BLaER1 (cell line): ENCODE measurements at regions not wholly inside any gene's neighbourhood (a gene's known extent, or its start where the extent isn't known, plus 50 kb on each side); places are given as distances from the start of the nearest gene placed in this dataset.

Source experiments
- H3K27ac ChIP-seq: shearing (Covaris generic); formaldehyde crosslinking; 2 replicates; pipeline ENCODE4 v1.8.1; 2022
- H3K27me3 ChIP-seq: shearing (Covaris generic); formaldehyde crosslinking; 2 replicates; pipeline ENCODE4 v1.8.1; 2022
- H3K36me3 ChIP-seq: shearing (Covaris generic); formaldehyde crosslinking; 2 replicates; pipeline ENCODE4 v1.8.1; 2022
- H3K4me1 ChIP-seq: shearing (Covaris generic); formaldehyde crosslinking; 2 replicates; pipeline ENCODE4 v1.8.1; 2022
- H3K4me2 ChIP-seq: shearing (Covaris generic); formaldehyde crosslinking; 2 replicates; pipeline ENCODE4 v1.8.1; 2022
- H3K4me3 ChIP-seq: shearing (Covaris generic); formaldehyde crosslinking; 2 replicates; pipeline ENCODE4 v1.8.1; 2022
- H3K9ac ChIP-seq: shearing (Covaris generic); formaldehyde crosslinking; 2 replicates; pipeline ENCODE4 v1.8.1; 2022
- H3K9me3 ChIP-seq: shearing (Covaris generic); formaldehyde crosslinking; 2 replicates; pipeline ENCODE4 v1.8.1; 2022
- H4K20me1 ChIP-seq: shearing (Covaris generic); formaldehyde crosslinking; 2 replicates; pipeline ENCODE4 v1.8.1; 2022
- Cebpa-rat ChIP-seq: shearing (Covaris generic); IDR thresholded peaks from 2 replicates; pipeline ENCODE4 v1.8.1; 2022

DNA sequence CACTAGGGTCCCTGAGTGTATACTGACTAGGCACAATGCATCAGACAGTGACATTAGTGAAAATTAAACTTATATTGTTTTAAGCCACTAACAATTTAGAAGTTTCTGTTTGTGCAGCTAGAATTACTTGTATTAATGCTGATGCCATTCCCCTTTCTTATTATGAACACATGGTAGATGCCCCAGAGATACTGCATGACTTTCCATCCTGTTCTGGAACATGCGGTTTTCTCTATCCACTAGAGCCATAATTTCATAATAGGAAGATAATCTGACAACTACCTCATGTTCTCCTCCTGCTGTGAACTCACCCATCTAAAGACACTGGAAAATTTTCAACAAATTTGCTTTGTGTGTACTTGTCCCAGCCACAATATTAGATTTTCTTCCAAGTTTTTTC is 1256.4 kb downstream of the FAM181B start:
- H3K4me1 ChIP-seq, result no peaks in the 10 kb centered on the region
- H3K9me3 ChIP-seq, result no peaks in the 10 kb centered on the region
- no peak overlapping the region for H3K4me3 ChIP-seq
- no peaks in the 10 kb centered on the region for H3K27me3 ChIP-seq
- H3K4me2 ChIP-seq, result no peak overlapping the region
- no peak overlapping the region for H3K9ac ChIP-seq
- no peaks in the 10 kb centered on the region for H3K36me3 ChIP-seq
- no peak overlapping the region for H3K27ac ChIP-seq
- no peaks in the 10 kb centered on the region for H4K20me1 ChIP-seq
- TF ChIP-seq Cebpa-rat, result no peak

DNA sequence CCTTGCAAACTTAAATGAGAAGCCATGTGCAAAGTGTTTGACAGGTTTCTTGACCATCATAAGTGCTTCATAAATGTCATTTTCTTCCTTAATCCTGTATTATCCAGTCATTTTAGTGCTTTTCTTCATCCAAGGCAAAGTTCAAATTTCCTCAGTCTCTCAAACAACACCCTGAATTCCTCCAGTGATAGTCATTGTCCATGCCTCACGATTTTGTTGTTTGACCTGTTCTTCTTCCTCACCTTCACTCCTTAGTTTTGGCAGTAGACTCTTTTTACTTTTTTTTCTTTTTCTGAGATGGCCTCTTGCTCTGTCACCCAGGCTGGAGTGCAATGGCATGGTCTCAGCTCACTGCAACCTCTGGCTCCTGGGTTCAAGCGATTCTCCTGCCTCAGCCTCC is 1257.3 kb downstream of the FAM181B start:
- Histone ChIP-seq H3K4me1 (no peaks in the 10 kb centered on the region), H3K4me3 (no peak overlapping the region), H3K9me3 (no peaks in the 10 kb centered on the region), H3K9ac (no peak overlapping the region), H3K36me3 (no peaks in the 10 kb centered on the region), H3K4me2 (no peak overlapping the region), H3K27me3 (no peaks in the 10 kb centered on the region), H4K20me1 (no peaks in the 10 kb centered on the region), H3K27ac (no peak overlapping the region)
- no peak for TF ChIP-seq Cebpa-rat

DNA sequence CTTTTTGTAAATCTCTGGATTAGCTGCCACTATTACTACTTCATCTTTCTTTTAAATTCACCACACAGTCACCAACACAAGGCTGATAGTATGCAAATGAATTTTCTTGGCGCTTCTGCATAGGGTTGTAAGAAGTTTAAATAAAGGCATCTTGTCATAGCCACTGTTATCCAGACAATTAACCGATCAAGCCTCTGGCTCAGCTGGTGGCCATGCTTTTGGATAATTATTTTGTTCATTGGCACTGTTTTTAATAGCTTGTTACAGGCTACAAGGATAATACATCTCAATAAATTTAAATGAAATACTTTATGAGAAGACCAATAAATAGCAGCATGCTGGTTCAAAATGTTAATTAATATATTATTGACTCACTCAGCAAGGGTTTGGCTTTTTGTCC is 1261.0 kb downstream of the FAM181B start:
- no peak overlapping the region for H3K4me2 ChIP-seq
- H3K36me3 ChIP-seq, result no peaks in the 10 kb centered on the region
- no peaks in the 10 kb centered on the region for H4K20me1 ChIP-seq
- no peak overlapping the region for H3K4me3 ChIP-seq
- H3K4me1 ChIP-seq, result no peaks in the 10 kb centered on the region
- H3K9me3 ChIP-seq, result no peaks in the 10 kb centered on the region
- no peak overlapping the region for H3K9ac ChIP-seq
- H3K27ac ChIP-seq, result no peak overlapping the region
- H3K27me3 ChIP-seq, result no peaks in the 10 kb centered on the region
- TF ChIP-seq Cebpa-rat, result no peak

DNA sequence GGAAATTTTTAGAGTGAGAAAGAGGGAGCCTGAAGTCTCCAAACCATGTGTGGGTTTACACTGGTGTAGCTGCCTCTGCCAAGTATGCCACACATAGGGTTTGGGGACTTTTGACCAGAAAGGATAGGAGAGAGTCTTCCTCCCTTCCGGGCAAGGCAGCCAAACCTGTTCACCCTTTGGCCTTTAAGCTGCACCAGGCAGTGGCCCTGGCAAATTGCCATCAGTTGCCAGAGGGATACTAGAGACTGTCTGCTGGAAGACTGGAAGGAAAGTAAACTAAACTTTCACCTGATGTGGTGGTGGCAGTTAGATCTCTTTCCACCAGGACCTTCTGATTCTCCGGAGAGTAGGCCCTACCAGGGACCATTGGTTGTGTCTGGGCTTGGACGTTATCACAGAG is 1263.2 kb downstream of the FAM181B start:
- H3K27ac ChIP-seq, result no peak overlapping the region
- no peak for TF ChIP-seq Cebpa-rat
- no peaks in the 10 kb centered on the region for H3K4me1 ChIP-seq
- H3K4me2 ChIP-seq, result no peak overlapping the region
- H3K36me3 ChIP-seq, result no peaks in the 10 kb centered on the region
- H3K4me3 ChIP-seq, result no peak overlapping the region
- no peaks in the 10 kb centered on the region for H3K27me3 ChIP-seq
- no peaks in the 10 kb centered on the region for H4K20me1 ChIP-seq
- no peaks in the 10 kb centered on the region for H3K9me3 ChIP-seq
- H3K9ac ChIP-seq, result no peak overlapping the region

DNA sequence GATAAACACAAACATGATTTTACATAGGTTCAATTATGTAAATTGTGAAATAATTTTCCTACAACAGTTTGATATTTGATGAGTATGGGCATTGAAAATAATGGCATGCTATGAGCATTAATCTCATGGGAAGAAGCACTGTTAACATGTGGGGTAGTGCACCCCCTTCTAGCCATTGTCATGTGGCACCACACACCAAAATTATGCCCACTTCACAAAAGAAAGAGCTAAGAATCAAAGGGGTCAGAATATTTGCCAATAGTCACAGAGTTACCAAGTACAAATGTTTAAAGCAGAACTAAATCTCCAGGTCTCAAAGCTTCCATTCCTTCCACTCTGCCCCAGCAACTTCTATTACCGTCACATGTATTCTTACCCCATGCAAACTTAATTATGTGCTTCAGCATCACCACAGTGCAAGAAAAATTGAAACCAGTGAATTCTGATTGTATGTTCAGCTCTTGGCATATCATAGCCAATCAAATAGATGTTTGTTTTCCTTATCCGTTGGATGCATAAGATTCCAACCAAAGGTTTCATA is 1273.8 kb downstream of the FAM181B start:
- no peaks in the 10 kb centered on the region for H3K9me3 ChIP-seq
- H3K4me3 ChIP-seq, result no peak overlapping the region
- no peak overlapping the region for H3K4me2 ChIP-seq
- no peaks in the 10 kb centered on the region for H4K20me1 ChIP-seq
- no peaks in the 10 kb centered on the region for H3K27me3 ChIP-seq
- no peak overlapping the region for H3K9ac ChIP-seq
- no peak for TF ChIP-seq Cebpa-rat
- no peak overlapping the region for H3K27ac ChIP-seq
- H3K36me3 ChIP-seq, result no peaks in the 10 kb centered on the region
- H3K4me1 ChIP-seq, result no peaks in the 10 kb centered on the region

DNA sequence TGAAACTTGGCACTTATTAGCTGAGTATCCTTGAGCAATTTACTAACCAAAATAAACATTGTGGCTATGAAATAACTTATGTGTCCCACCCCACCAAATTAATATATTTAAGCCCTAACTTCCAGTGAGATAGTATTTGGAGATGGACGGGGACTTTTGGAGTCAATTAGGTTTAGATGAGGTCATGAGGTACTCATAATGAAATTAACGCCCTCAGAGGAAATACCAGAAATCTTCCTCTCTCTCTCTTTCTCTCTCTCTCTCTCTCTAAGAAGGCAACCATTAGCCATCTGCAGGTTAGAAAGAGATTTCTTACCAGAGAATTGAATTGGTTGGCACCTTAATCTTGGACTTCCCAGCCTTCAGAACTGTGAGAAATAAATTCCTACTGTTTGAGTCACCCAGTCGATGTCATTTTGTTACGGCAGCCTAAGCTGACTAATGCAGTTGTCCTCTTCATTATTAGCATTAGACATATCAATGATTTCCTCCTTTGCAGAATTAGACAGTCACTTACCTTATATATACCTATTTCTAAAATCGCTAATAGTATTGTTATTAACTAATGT is 1284.0 kb downstream of the FAM181B start:
- H3K36me3 ChIP-seq, result no peaks in the 10 kb centered on the region
- no peaks in the 10 kb centered on the region for H3K27me3 ChIP-seq
- no peak overlapping the region for H3K9ac ChIP-seq
- H3K9me3 ChIP-seq, result no peaks in the 10 kb centered on the region
- TF ChIP-seq Cebpa-rat, result no peak
- no peaks in the 10 kb centered on the region for H3K4me1 ChIP-seq
- no peak overlapping the region for H3K4me2 ChIP-seq
- H4K20me1 ChIP-seq, result no peaks in the 10 kb centered on the region
- no peak overlapping the region for H3K27ac ChIP-seq
- no peak overlapping the region for H3K4me3 ChIP-seq

DNA sequence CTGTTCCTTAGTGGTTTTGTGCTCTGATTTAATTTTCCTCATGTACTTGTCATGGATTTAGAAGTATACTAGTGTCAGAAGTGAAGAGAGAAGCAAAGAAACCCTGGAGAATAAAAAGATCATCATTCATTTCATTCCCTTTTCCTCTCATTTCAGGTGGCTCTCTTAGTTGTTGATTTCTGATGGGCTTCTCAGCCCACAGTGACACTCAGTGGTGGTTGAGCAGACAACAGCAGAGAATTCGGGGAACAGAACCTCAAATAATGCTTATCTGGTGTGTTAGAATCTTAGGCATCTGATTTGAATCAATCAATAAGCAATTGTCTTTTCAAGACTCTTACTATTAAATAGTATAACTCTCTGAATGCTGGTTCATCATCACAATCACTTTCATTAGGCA is 1289.4 kb downstream of the FAM181B start:
- Histone ChIP-seq H3K4me3 (no peak overlapping the region), H3K9me3 (no peaks in the 10 kb centered on the region), H4K20me1 (no peaks in the 10 kb centered on the region), H3K27me3 (no peaks in the 10 kb centered on the region), H3K27ac (no peak overlapping the region), H3K9ac (no peak overlapping the region), H3K4me1 (no peaks in the 10 kb centered on the region), H3K4me2 (no peak overlapping the region), H3K36me3 (no peaks in the 10 kb centered on the region)
- TF ChIP-seq Cebpa-rat, result no peak

DNA sequence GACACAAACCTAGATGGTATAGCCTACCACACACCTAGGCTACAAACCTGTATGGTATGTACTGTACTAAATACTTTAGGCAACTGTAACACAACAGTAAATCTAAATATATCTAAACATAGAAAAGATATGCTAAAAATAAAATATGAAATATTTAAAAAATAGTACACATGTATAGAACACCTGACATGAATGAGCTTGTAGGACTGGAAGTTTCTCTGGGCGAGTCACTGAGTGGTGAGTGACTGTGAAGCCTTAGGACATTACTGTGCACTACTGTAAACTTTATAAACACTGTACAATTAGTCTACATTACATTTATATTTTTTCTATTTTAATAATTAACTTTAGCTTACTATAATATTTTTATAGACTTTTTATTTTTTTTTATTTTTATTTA is 1301.3 kb downstream of the FAM181B start:
- Histone ChIP-seq H3K9ac (no peak overlapping the region), H3K27ac (no peak overlapping the region)
- TF ChIP-seq Cebpa-rat, result no peak

DNA sequence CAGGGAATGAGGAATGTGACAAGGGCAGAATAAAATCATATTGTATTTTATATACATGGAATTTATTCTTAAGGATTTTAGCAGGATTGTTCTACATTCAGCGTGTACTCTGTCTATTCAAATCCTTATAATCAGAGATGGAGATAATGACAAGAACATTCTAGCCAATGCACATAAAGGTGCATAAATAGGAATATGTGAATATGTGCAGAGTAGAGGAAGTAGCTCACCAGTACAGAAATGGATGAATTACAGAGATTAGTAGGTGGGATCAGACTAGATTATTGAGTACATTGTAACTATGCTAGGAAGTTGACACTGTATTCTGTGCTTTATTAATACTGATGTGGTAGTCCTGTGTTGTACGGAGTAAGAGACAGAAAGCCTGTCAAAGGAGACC is 1308.8 kb downstream of the FAM181B start:
- no peak for TF ChIP-seq Cebpa-rat
- Histone ChIP-seq H3K4me1 (no peaks in the 10 kb centered on the region), H3K27ac (no peak overlapping the region), H3K9ac (no peak overlapping the region), H3K4me2 (no peak overlapping the region), H3K27me3 (no peaks in the 10 kb centered on the region), H4K20me1 (no peaks in the 10 kb centered on the region), H3K4me3 (no peak overlapping the region), H3K9me3 (no peaks in the 10 kb centered on the region), H3K36me3 (no peaks in the 10 kb centered on the region)

More for the DNA sequence above, 1301.3 kb downstream of the FAM181B start:
- Histone ChIP-seq H3K36me3 (no peaks in the 10 kb centered on the region), H3K4me1 (no peaks in the 10 kb centered on the region), H3K4me2 (no peak overlapping the region), H3K4me3 (no peak overlapping the region), H4K20me1 (no peaks in the 10 kb centered on the region), H3K27me3 (no peaks in the 10 kb centered on the region), H3K9me3 (no peaks in the 10 kb centered on the region)

DNA sequence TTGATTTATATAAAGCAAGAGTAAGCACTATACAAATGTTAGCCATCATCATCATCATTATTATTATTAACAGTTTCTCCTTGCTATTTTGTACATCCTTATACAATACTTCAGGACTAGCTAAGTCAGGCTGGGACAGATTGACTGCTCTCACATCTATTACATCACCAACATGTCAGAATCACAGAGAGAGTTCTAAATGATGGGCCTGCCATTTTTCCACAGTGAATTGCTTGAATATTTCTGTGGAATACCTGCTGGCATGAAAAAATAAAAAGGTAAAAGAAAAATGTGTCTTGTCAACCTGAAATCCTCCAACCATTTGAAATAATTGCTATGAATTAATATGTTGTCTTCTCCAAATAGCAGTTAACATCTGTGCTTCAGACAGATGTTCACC is 1311.3 kb downstream of the FAM181B start:
- Histone ChIP-seq H3K9ac (no peak overlapping the region), H3K27me3 (no peaks in the 10 kb centered on the region), H4K20me1 (no peaks in the 10 kb centered on the region), H3K27ac (no peak overlapping the region), H3K4me1 (no peaks in the 10 kb centered on the region), H3K36me3 (no peaks in the 10 kb centered on the region), H3K4me2 (no peak overlapping the region), H3K4me3 (no peak overlapping the region), H3K9me3 (no peaks in the 10 kb centered on the region)
- TF ChIP-seq Cebpa-rat, result no peak
